Stomach (tissue), 8 donors: ENCODE measurements at regions not wholly inside any gene's neighbourhood (a gene's known extent, or its start where the extent isn't known, plus 50 kb on each side); places are given as distances from the start of the nearest gene placed in this dataset.

Experiments
- DNase-seq, 2 donors: peaks; one replicate each; pipeline versions ENCODE4 v3.0.0 to v3.0.0-alpha.2; 2013 to 2019
- H3K27ac ChIP-seq, 5 donors: fragments of 200-600 bp in 4 of 5; sonication (generic) in 4 of 5; one replicate each; pipeline ENCODE4 v1.5.1; 2013 to 2019; ENCODE audit warnings: mild to moderate bottlenecking in 1 of 5, moderate library complexity in 1 of 5
- H3K27me3 ChIP-seq, 3 donors: fragments of 200-600 bp; sonication (generic); one replicate each; pipeline ENCODE4 v1.5.1; 2017 to 2019; ENCODE audit warnings: mixed run types in 1 of 3
- H3K36me3 ChIP-seq, 4 donors: fragments of 200-600 bp; sonication (generic); 1 replicate in 3 of 4; 2 replicates in 1 of 4; pipeline ENCODE4 v1.5.1; 2016 to 2019
- H3K4me1 ChIP-seq, 4 donors: fragments of 200-600 bp; sonication (generic); one replicate each; pipeline ENCODE4 v1.5.1; 2016 to 2019
- H3K4me3 ChIP-seq, 4 donors: fragments of 200-600 bp; sonication (generic) in 3 of 4; one replicate each; pipeline ENCODE4 v1.5.1; 2016 to 2019; ENCODE audit warnings: mild to moderate bottlenecking in 1 of 4
- H3K9me3 ChIP-seq, 4 donors: fragments of 200-600 bp; sonication (generic); one replicate each; pipeline ENCODE4 v1.5.1; 2016 to 2019
- EP300 ChIP-seq: sonication (generic); formaldehyde crosslinking; IDR thresholded peaks from one replicate; pipeline ENCODE4 v1.6.1; 2017; ENCODE audit warnings: antibody characterized with exemption
- POLR2A ChIP-seq, 4 donors: fragments of 450-650 bp; IDR thresholded peaks; one replicate each; pipeline ENCODE4 v1.6.1; 2016; ENCODE audit warnings: antibody characterized with exemption in 4 of 4, control low read depth in 2 of 4, mild to moderate bottlenecking in 1 of 4, moderate library complexity in 1 of 4
- POLR2AphosphoS5 ChIP-seq, 3 donors: sonication (generic); formaldehyde crosslinking; IDR thresholded peaks; one replicate each; pipeline ENCODE4 v1.6.1; 2016; ENCODE audit warnings: antibody characterized with exemption in 3 of 3
- WGBS, 5 donors: extraction: QIAGEN DNeasy Blood & Tissue Kit in 3 of 5; methylation state at CpG; one replicate each; pipeline versions ENCODE4 v1.1.5 to v1.1.7; 2013 to 2018; 5-methylcytosine and 5-hydroxymethylcytosine counted together
- intact Hi-C: fragments of 100-400 bp; cut with DNase I; formaldehyde crosslinking; loops from one replicate; pipeline ENCODE4 v1.15.1; 2023; ENCODE audit warnings: low total_unique reads
- TF ChIP-seq, protein P1 (sequence below), 7 experiments: fragments of 450-650 bp in 4 of 7; fragments of 200-600 bp in 3 of 7; sonication (generic) in 3 of 7; IDR thresholded peaks; one replicate each; pipeline ENCODE4 v1.5.1; 2016 to 2019; ENCODE audit warnings: antibody characterized with exemption in 7 of 7, control low read depth in 2 of 7, mild to moderate bottlenecking in 1 of 7
- donor health status: healthy with polysubstance abuse.
- donor health status: Bipolar disorder and iron deficiency.
- donor health status: healthy.

GRCh38 chr3:71887256-71887655 is 102.3 kb upstream of the PROK2 start:
- Histone ChIP-seq H3K36me3 (no peaks in the 10 kb centered on the region), H3K4me1 (no peaks in the 10 kb centered on the region), H3K27me3 (no peaks in the 10 kb centered on the region), H3K27ac (no peak overlapping the region), H3K4me3 (no peak overlapping the region), H3K9me3 (no peaks in the 10 kb centered on the region)
- TF ChIP-seq POLR2AphosphoS5 (IDR thresholded peaks at IDR 0.05): no peak
- TF ChIP-seq EP300: no peak
- TF ChIP-seq, protein P1, sequence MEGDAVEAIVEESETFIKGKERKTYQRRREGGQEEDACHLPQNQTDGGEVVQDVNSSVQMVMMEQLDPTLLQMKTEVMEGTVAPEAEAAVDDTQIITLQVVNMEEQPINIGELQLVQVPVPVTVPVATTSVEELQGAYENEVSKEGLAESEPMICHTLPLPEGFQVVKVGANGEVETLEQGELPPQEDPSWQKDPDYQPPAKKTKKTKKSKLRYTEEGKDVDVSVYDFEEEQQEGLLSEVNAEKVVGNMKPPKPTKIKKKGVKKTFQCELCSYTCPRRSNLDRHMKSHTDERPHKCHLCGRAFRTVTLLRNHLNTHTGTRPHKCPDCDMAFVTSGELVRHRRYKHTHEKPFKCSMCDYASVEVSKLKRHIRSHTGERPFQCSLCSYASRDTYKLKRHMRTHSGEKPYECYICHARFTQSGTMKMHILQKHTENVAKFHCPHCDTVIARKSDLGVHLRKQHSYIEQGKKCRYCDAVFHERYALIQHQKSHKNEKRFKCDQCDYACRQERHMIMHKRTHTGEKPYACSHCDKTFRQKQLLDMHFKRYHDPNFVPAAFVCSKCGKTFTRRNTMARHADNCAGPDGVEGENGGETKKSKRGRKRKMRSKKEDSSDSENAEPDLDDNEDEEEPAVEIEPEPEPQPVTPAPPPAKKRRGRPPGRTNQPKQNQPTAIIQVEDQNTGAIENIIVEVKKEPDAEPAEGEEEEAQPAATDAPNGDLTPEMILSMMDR (IDR thresholded peaks at IDR 0.05): no peak
- no peak for TF ChIP-seq POLR2A (IDR thresholded peaks at IDR 0.05)
- 80 to 90% (median 87%) methylated on average over 2 of the region's 2 CpGs for WGBS, 5 donors
- no peak for DNase-seq
- intact Hi-C loops: no loop called here

DNA sequence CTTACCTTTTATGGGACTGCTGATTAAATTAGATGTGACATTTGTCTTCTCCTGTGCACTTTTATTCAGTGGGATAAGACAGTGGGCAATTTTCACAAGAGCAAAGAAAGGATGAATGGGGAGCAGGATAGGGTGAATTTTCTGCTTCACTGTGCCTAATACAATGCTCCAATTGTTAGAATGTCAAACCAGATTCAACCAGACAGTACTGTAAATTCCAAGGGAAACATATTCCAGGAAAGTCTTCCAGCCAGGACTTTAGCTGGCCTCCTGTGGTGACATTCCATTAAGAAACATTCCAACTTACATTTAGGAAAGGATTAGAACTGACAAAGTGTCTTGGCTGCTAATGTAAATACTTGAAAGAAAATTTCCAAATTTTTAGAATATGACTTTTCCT is 100.1 kb upstream of the PROK2 start:
- no peaks in the 10 kb centered on the region for H3K9me3 ChIP-seq
- no peaks in the 10 kb centered on the region for H3K36me3 ChIP-seq
- H3K27me3 ChIP-seq: no peaks in the 10 kb centered on the region
- intact Hi-C loops: no loop called here
- DNase-seq: peak in 1 of 2 donors; percentile 38
- H3K27ac ChIP-seq: no peak overlapping the region
- H3K4me1 ChIP-seq: no peaks in the 10 kb centered on the region
- H3K4me3 ChIP-seq: no peak overlapping the region
- TF ChIP-seq, protein P1 (IDR thresholded peaks at IDR 0.05): no peak

DNA sequence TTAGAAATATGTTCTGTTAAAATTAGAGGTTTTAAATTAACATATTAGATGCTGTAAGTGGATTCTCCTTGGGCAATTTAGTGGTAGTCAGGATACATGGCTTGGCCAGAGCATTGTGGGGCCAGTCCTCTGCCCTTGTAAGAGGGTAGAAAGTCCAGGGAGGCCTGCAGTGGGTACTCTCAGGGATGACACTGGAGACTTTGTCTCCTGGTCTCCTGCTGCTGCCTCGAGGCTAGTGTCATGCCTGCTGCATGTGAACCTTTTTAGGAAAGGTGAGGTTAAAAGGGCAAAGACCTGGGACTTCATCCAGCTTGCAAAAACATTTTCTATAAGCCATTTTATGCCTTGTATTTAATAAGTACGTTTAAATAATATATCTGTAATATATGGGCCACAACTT is 96.8 kb upstream of the PROK2 start:
- DNase-seq: no peak
- Histone ChIP-seq H3K9me3 (no peaks in the 10 kb centered on the region), H3K27ac (no peak overlapping the region), H3K4me1 (no peaks in the 10 kb centered on the region), H3K4me3 (no peak overlapping the region), H3K27me3 (no peaks in the 10 kb centered on the region), H3K36me3 (no peaks in the 10 kb centered on the region)
- intact Hi-C loops: no loop called here
- 55 to 82% (median 70%) methylated on average over 2 of the region's 2 CpGs for WGBS, 5 donors
- TF ChIP-seq, protein P1 (IDR thresholded peaks at IDR 0.05): no peak
- no peak for TF ChIP-seq EP300

DNA sequence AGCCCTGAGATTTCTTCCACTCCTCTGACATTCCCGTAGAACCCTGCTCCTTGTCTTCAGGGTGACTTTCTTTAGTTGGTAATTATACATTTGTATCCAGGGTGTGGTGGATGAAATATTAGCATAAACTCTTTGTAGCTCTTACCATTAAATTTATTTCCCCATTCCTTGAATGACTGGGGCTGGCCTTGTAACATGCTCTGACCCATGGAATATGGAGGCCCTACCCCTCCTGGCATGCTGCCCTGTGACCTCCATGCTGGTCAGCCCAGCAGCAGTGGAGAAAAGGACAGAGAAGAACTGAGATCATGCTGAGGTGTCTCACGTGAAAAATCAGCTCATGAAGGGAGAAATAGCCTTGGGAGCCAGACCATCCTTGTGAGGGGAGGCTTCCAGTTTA is 96.1 kb upstream of the PROK2 start:
- no peak overlapping the region for H3K27ac ChIP-seq
- no peak for DNase-seq
- no peaks in the 10 kb centered on the region for H3K27me3 ChIP-seq
- H3K4me3 ChIP-seq: no peak overlapping the region
- TF ChIP-seq, protein P1 (IDR thresholded peaks at IDR 0.05): no peak
- TF ChIP-seq POLR2A (IDR thresholded peaks at IDR 0.05) (no peak), POLR2AphosphoS5 (IDR thresholded peaks at IDR 0.05) (no peak), EP300 (no peak)
- no peaks in the 10 kb centered on the region for H3K4me1 ChIP-seq
- 58 to 73% (median 68%) methylated on average over 2 of the region's 2 CpGs for WGBS, 5 donors
- intact Hi-C loops: no loop called here
- no peaks in the 10 kb centered on the region for H3K36me3 ChIP-seq
- H3K9me3 ChIP-seq: no peaks in the 10 kb centered on the region

GRCh38 chr3:71879089-71879488 is 94.1 kb upstream of the PROK2 start:
- H3K4me1 ChIP-seq: peaks cover 0 to 5% (median 0%) of the 10 kb centered on the region in 4 donors
- H3K9me3 ChIP-seq: no peaks in the 10 kb centered on the region
- TF ChIP-seq, protein P1 (IDR thresholded peaks at IDR 0.05): no peak
- TF ChIP-seq POLR2A (IDR thresholded peaks at IDR 0.05) (no peak), EP300 (no peak), POLR2AphosphoS5 (IDR thresholded peaks at IDR 0.05) (no peak)
- no peaks in the 10 kb centered on the region for H3K36me3 ChIP-seq
- H3K4me3 ChIP-seq: no peak overlapping the region
- H3K27ac ChIP-seq: no peak overlapping the region
- 82 to 89% (median 83%) methylated on average over 9 of the region's 9 CpGs for WGBS, 5 donors
- no peak for DNase-seq
- intact Hi-C loops: no loop called here
- H3K27me3 ChIP-seq: no peaks in the 10 kb centered on the region
